Fibroblast of lung (primary cell): ENCODE measurements at regions not wholly inside any gene's neighbourhood (a gene's known extent, or its start where the extent isn't known, plus 50 kb on each side); places are given as distances from the start of the nearest gene placed in this dataset.

ENCODE experiments used
- CTCF ChIP-seq, 2 donors: IDR thresholded peaks in 1 of 2; conservative IDR thresholded peaks in 1 of 2; 1 replicate in 1 of 2; 2 replicates in 1 of 2; pipeline ENCODE4 v1.5.1; 2011 to 2012; ENCODE audit warnings: low read length in 2 of 2, control low read depth in 1 of 2, inconsistent platforms in 1 of 2, low read depth in 1 of 2, mild to moderate bottlenecking in 1 of 2
- EZH2 ChIP-seq: IDR thresholded peaks from 2 replicates; pipeline ENCODE4 v1.5.1; 2012; ENCODE audit warnings: low read length, control low read depth, mild to moderate bottlenecking; ENCODE audit errors: missing control alignments

GRCh38 chr4:111720866-111721265 lies 424.4 kb upstream of the FAM241A start:
- TF ChIP-seq CTCF (conservative IDR thresholded peaks at IDR 0.05 in 1 of 2, IDR thresholded peaks at IDR 0.05 in 1 of 2; ENCODE audit: low read depth in 1 of 2, low read length in 2 of 2) (no peak), EZH2 (no peak)
